ENCODE measurements at regions not wholly inside any gene's neighbourhood (a gene's known extent, or its start where the extent isn't known, plus 50 kb on each side); places are given as distances from the start of the nearest gene placed in this dataset.

- no peak for TF ChIP-seq CTCF (IDR thresholded peaks at IDR 0.05)
- no peak for TF ChIP-seq POLR2A (IDR thresholded peaks at IDR 0.05)
These were observed 126.4 kb upstream of the HNMT start for GRCh38 chr2:137837830-137838229.

Measured in right lobe of liver (tissue), 4 donors.